HCT116 (cell line): ENCODE measurements at regions not wholly inside any gene's neighbourhood (a gene's known extent, or its start where the extent isn't known, plus 50 kb on each side); places are given as distances from the start of the nearest gene placed in this dataset.

Source experiments
- ATAC-seq: fragments of 200-7000 bp; cut with Tn5 transposase; 2 replicates; pipeline ENCODE4 v1.9.1; 2020; ENCODE audit warnings: mild to moderate bottlenecking, moderate library complexity
- BruUV-seq: library from RNA; stranded (reverse); fragments of 400-500 nt; replicated peaks from 2 replicates; lab custom pipeline; 2021; lab: Mats Ljungman, UMichigan
- CTCF ChIA-PET: fragments of 300-600 bp; sonication (Branson Sonifier 250); formaldehyde crosslinking; loops from one replicate; lab custom pipeline; 2021; ENCODE audit warnings: antibody characterized with exemption; lab: Charles Lee
- POLR2A ChIA-PET: fragments of 300-600, 350-600 bp; sonication (Branson Sonifier 250); formaldehyde crosslinking; loops from one replicate; lab custom pipeline; 2021; ENCODE audit warnings: antibody characterized with exemption; lab: Charles Lee
- RAD21 ChIA-PET, 2 experiments: fragments of 300-600 bp; sonication (Branson Sonifier 250); formaldehyde crosslinking; loops; one replicate each; lab custom pipeline; 2023; ENCODE audit warnings: low total read pairs in 2 of 2; ENCODE audit not compliant: uncharacterized antibody in 2 of 2, unreplicated experiment in 2 of 2, low non-redundant PET in 1 of 2; lab: Charles Lee
- DNase-seq: peaks from one replicate; pipeline ENCODE4 v3.0.0-alpha.2; 2010; ENCODE audit warnings: low read depth, low spot score
- H2AFZ ChIP-seq: fragments of 200-600 bp; shearing (Covaris generic), sonication (generic); 2 replicates; pipeline ENCODE4 v1.6.1; 2017; ENCODE audit warnings: low read depth, mixed run types, mixed read lengths, antibody characterized with exemption, low read length; ENCODE audit not compliant: poor library complexity, severe bottlenecking
- H3K27ac ChIP-seq: 2 replicates; pipeline ENCODE4 v1.5.1; 2012; ENCODE audit warnings: low read depth, low read length
- H3K27me3 ChIP-seq: fragments of 200-600 bp; sonication (generic); 2 replicates; pipeline ENCODE4 v1.6.1; 2016; ENCODE audit warnings: mixed run types, low read length, mixed read lengths; ENCODE audit not compliant: insufficient read depth
- H3K36me3 ChIP-seq, 2 experiments: fragments of 200-500 bp in 1 of 2; fragments of 200-600 bp in 1 of 2; sonication (Bioruptor generic) in 1 of 2; sonication (generic) in 1 of 2; 2 replicates each; pipeline versions ENCODE4 v1.5.1 to v1.6.1; 2014 to 2016; ENCODE audit warnings: low read length in 2 of 2, inconsistent platforms in 1 of 2, mixed read lengths in 1 of 2, mixed run types in 1 of 2; ENCODE audit not compliant: insufficient read depth in 2 of 2, control insufficient read depth in 1 of 2
- H3K4me1 ChIP-seq, 2 experiments: fragments of 200-600 bp in 1 of 2; sonication (generic) in 1 of 2; 2 replicates each; pipeline versions ENCODE4 v1.5.1 to v1.6.1; 2012 to 2017; ENCODE audit warnings: low read length in 2 of 2, inconsistent platforms in 1 of 2, mild to moderate bottlenecking in 1 of 2, mixed read lengths in 1 of 2, mixed run types in 1 of 2, moderate library complexity in 1 of 2; ENCODE audit not compliant: insufficient read depth in 2 of 2, control insufficient read depth in 1 of 2
- H3K4me2 ChIP-seq: fragments of 200-600 bp; sonication (generic); 2 replicates; pipeline ENCODE4 v1.6.1; 2017; ENCODE audit warnings: mixed run types, low read length, mixed read lengths
- H3K4me3 ChIP-seq, 2 experiments: fragments of 200-600 bp in 1 of 2; sonication (generic) in 1 of 2; replicated peaks in 1 of 2; 2 replicates each; pipeline ENCODE4 v1.5.1; 2011 to 2016; ENCODE audit warnings: low read length in 2 of 2, control low read depth in 1 of 2, low read depth in 1 of 2, mild to moderate bottlenecking in 1 of 2, mixed read lengths in 1 of 2, mixed run types in 1 of 2
- H3K79me2 ChIP-seq: fragments of 200-600 bp; sonication (generic); 2 replicates; pipeline ENCODE4 v1.6.1; 2017; ENCODE audit warnings: mild to moderate bottlenecking, mixed run types, low read length, moderate library complexity, mixed read lengths; ENCODE audit not compliant: insufficient read depth
- H3K9ac ChIP-seq: fragments of 200-600 bp; sonication (generic); 2 replicates; pipeline ENCODE4 v1.6.1; 2016; ENCODE audit warnings: low read length, mixed read lengths
- H3K9me2 ChIP-seq: fragments of 200-600 bp; sonication (generic), shearing (Covaris generic); 2 replicates; pipeline ENCODE4 v1.6.1; 2017; ENCODE audit warnings: mixed run types, mild to moderate bottlenecking, moderate library complexity; ENCODE audit not compliant: insufficient read depth
- H3K9me3 ChIP-seq, 2 experiments: fragments of 200-500 bp in 1 of 2; fragments of 200-600 bp in 1 of 2; sonication (Bioruptor generic) in 1 of 2; sonication (generic) in 1 of 2; 2 replicates each; pipeline ENCODE4 v1.6.1; 2014 to 2017; ENCODE audit warnings: low read length in 2 of 2, mixed read lengths in 2 of 2, inconsistent platforms in 1 of 2, low read depth in 1 of 2, mild to moderate bottlenecking in 1 of 2, mixed run types in 1 of 2, moderate library complexity in 1 of 2; ENCODE audit not compliant: control insufficient read depth in 1 of 2, insufficient read depth in 1 of 2
- H4K20me1 ChIP-seq: fragments of 200-600 bp; sonication (generic), shearing (Covaris generic); 2 replicates; pipeline ENCODE4 v1.6.1; 2017; ENCODE audit warnings: mixed run types, mild to moderate bottlenecking, moderate library complexity; ENCODE audit not compliant: insufficient read depth
- CBX3 ChIP-seq: IDR thresholded peaks from 2 replicates; pipeline ENCODE4 v1.6.1; 2012; ENCODE audit warnings: low read depth
- EGR1 ChIP-seq: IDR thresholded peaks from 2 replicates; pipeline ENCODE4 v1.6.1; 2012; ENCODE audit warnings: low read depth
- ELF1 ChIP-seq: IDR thresholded peaks from 2 replicates; pipeline ENCODE4 v1.6.1; 2012; ENCODE audit warnings: low read depth, borderline replicate concordance
- JUND ChIP-seq: IDR thresholded peaks from 2 replicates; pipeline ENCODE4 v1.6.1; 2012
- RAD21 ChIP-seq: IDR thresholded peaks from 2 replicates; pipeline ENCODE4 v1.6.1; 2012; ENCODE audit warnings: low read depth, mild to moderate bottlenecking
- SP1 ChIP-seq: IDR thresholded peaks from 2 replicates; pipeline ENCODE4 v1.6.1; 2012; ENCODE audit warnings: low read depth
- SRF ChIP-seq: IDR thresholded peaks from 2 replicates; pipeline ENCODE4 v1.6.1; 2012; ENCODE audit warnings: low read depth
- TCF7L2 ChIP-seq: IDR thresholded peaks from 2 replicates; pipeline ENCODE4 v1.7.0; 2011; ENCODE audit warnings: borderline replicate concordance, inconsistent platforms; ENCODE audit not compliant: insufficient read depth, insufficient read length; ENCODE audit errors: extremely low read depth
- YY1 ChIP-seq: IDR thresholded peaks from 2 replicates; pipeline ENCODE4 v1.6.1; 2011; ENCODE audit warnings: low read length, low read depth, moderate library complexity, mild to moderate bottlenecking; ENCODE audit not compliant: insufficient replicate concordance; ENCODE audit errors: extremely low read depth
- intact Hi-C: fragments of 100-400 bp; cut with micrococcal nuclease; formaldehyde crosslinking; loops from 2 replicates; pipeline ENCODE4 v1.10.0; 2022
- TF ChIP-seq, protein P1 (sequence below): IDR thresholded peaks from 2 replicates; pipeline ENCODE4 v1.6.1; 2011; ENCODE audit warnings: mild to moderate bottlenecking, low read length, moderate library complexity; ENCODE audit not compliant: insufficient replicate concordance; ENCODE audit errors: extremely low read depth
- TF ChIP-seq, protein P2 (sequence below), 3 experiments: fragments of 200-600 bp in 1 of 3; sonication (generic) in 1 of 3; IDR thresholded peaks in 2 of 3; conservative IDR thresholded peaks in 1 of 3; 2 replicates each; pipeline ENCODE4 v1.5.1; 2012 to 2017; ENCODE audit warnings: low read depth in 2 of 3, low read length in 2 of 3, antibody characterized with exemption in 1 of 3, borderline replicate concordance in 1 of 3, control low read depth in 1 of 3, mild to moderate bottlenecking in 1 of 3, mixed read lengths in 1 of 3, mixed run types in 1 of 3, moderate library complexity in 1 of 3; ENCODE audit not compliant: insufficient read depth in 1 of 3
- TF ChIP-seq, protein P3 (sequence below): IDR thresholded peaks from 2 replicates; pipeline ENCODE4 v1.6.1; 2012

DNA sequence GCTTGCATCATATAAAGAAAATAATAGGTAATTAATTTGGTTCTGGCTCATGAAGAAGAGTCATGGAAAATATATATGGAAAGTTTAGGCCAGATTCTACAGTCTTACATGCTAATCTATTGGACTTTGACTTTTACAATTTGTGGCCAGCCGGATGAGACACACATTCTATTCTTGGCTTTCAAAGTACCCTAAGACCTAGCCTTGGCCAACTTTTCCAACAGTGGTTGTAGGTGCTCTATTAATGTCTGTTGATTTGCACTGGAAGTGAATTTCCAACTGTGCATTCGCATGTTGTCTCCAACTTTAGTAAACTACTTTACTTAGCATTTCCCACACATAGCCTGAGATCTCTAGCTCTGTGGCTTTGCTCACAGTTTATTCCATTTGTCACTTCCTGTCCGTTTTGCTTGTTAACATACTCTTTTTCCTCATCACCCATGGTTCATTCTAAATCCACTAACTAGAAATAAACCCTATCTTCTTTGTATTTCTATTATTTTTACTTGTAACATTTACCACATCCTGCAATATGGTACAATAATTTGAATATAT, 644.0 kb downstream of the PTPRC start (continued):
- TF ChIP-seq, protein P1, sequence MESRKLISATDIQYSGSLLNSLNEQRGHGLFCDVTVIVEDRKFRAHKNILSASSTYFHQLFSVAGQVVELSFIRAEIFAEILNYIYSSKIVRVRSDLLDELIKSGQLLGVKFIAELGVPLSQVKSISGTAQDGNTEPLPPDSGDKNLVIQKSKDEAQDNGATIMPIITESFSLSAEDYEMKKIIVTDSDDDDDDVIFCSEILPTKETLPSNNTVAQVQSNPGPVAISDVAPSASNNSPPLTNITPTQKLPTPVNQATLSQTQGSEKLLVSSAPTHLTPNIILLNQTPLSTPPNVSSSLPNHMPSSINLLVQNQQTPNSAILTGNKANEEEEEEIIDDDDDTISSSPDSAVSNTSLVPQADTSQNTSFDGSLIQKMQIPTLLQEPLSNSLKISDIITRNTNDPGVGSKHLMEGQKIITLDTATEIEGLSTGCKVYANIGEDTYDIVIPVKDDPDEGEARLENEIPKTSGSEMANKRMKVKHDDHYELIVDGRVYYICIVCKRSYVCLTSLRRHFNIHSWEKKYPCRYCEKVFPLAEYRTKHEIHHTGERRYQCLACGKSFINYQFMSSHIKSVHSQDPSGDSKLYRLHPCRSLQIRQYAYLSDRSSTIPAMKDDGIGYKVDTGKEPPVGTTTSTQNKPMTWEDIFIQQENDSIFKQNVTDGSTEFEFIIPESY = no peak
- no peak for TF ChIP-seq TCF7L2
- TF ChIP-seq, protein P2, sequence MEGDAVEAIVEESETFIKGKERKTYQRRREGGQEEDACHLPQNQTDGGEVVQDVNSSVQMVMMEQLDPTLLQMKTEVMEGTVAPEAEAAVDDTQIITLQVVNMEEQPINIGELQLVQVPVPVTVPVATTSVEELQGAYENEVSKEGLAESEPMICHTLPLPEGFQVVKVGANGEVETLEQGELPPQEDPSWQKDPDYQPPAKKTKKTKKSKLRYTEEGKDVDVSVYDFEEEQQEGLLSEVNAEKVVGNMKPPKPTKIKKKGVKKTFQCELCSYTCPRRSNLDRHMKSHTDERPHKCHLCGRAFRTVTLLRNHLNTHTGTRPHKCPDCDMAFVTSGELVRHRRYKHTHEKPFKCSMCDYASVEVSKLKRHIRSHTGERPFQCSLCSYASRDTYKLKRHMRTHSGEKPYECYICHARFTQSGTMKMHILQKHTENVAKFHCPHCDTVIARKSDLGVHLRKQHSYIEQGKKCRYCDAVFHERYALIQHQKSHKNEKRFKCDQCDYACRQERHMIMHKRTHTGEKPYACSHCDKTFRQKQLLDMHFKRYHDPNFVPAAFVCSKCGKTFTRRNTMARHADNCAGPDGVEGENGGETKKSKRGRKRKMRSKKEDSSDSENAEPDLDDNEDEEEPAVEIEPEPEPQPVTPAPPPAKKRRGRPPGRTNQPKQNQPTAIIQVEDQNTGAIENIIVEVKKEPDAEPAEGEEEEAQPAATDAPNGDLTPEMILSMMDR (IDR thresholded peaks at IDR 0.05 in 2 of 3, conservative IDR thresholded peaks at IDR 0.05 in 1 of 3; ENCODE audit: borderline replicate concordance in 1 of 3, insufficient read depth in 1 of 3, low read depth in 2 of 3, low read length in 2 of 3) = no peak
- TF ChIP-seq, protein P3, sequence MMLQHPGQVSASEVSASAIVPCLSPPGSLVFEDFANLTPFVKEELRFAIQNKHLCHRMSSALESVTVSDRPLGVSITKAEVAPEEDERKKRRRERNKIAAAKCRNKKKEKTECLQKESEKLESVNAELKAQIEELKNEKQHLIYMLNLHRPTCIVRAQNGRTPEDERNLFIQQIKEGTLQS = no peak

DNA sequence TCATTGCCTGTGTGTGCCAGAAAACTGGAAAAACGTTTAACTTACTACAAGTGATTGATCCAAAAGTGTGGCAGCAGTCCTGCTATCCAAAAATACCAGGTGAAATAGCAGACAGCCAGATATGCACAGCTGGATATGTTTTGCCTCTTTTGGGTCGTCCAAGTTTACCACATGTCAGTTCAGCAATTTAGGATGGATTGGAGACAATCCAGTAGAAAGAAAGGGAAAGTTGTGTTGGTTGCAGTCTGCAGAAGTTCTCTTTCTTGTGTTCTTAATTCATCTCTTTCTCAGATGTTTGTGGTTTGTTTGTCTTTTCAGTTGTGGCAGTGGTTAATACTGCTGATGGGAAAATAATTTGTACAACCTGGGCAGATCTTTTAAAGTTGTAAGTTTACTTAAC, 645.0 kb downstream of the PTPRC start:
- H3K27ac ChIP-seq = no peak overlapping the region
- TF ChIP-seq CBX3 (no peak), EGR1 (no peak), RAD21 (no peak), SP1 (no peak), JUND (no peak), ELF1 (no peak), YY1 (no peak), SRF (no peak)
- TF ChIP-seq, protein P1 = no peak
- TF ChIP-seq, protein P2 (IDR thresholded peaks at IDR 0.05 in 2 of 3, conservative IDR thresholded peaks at IDR 0.05 in 1 of 3; ENCODE audit: borderline replicate concordance in 1 of 3, insufficient read depth in 1 of 3, low read depth in 2 of 3, low read length in 2 of 3) = no peak
- no peak overlapping the region for H3K4me2 ChIP-seq
- no peaks in the 10 kb centered on the region; the same call in 1 of the 2 replicates for H3K9me2 ChIP-seq
- H3K4me3 ChIP-seq = no peak overlapping the region
- intact Hi-C loops = no loop called here
- H3K9ac ChIP-seq = no peak overlapping the region
- H2AFZ ChIP-seq = peak overlapping the region; percentile 43
- POLR2A ChIA-PET = no interaction called here
- no peak for ATAC-seq
- no TSS peak for BruUV-seq
- H3K9me3 ChIP-seq = no peaks in the 10 kb centered on the region
- no peaks in the 10 kb centered on the region for H3K27me3 ChIP-seq
- no peaks in the 10 kb centered on the region for H4K20me1 ChIP-seq
- no peaks in the 10 kb centered on the region for H3K79me2 ChIP-seq
- no peaks in the 10 kb centered on the region for H3K36me3 ChIP-seq
- no peaks in the 10 kb centered on the region for H3K4me1 ChIP-seq
- CTCF ChIA-PET = no interaction called here
- RAD21 ChIA-PET = no interaction called here
- DNase-seq = no peak
